Chondrocyte (in vitro differentiated cells): ENCODE measurements at regions not wholly inside any gene's neighbourhood (a gene's known extent, or its start where the extent isn't known, plus 50 kb on each side); places are given as distances from the start of the nearest gene placed in this dataset.
"Not testable (repeated sequence)": the region's sequence is repeated elsewhere in the genome, so short reads cannot be mapped to it uniquely, and the experiment has no call there.

Experiments used
- DNase-seq: peaks from one replicate; pipeline ENCODE4 v3.0.0; 2021; ENCODE audit warnings: mixed read lengths, low spot score
- H3K27ac Mint-ChIP-seq: one replicate; pipeline ENCODE4 v1.8.0; 2021; ENCODE audit warnings: mild to moderate bottlenecking, moderate library complexity, mixed read lengths; ENCODE audit not compliant: unreplicated experiment
- H3K27me3 Mint-ChIP-seq: 2 replicates; pipeline ENCODE4 v1.8.0; 2021; ENCODE audit warnings: low read depth, mixed read lengths
- H3K36me3 Mint-ChIP-seq: 2 replicates; pipeline ENCODE4 v1.8.0; 2021; ENCODE audit warnings: low read depth, mixed read lengths
- H3K4me1 Mint-ChIP-seq: 2 replicates; pipeline ENCODE4 v1.8.0; 2021; ENCODE audit warnings: low read depth, mild to moderate bottlenecking, mixed read lengths
- H3K4me3 Mint-ChIP-seq: one replicate; pipeline ENCODE4 v1.8.0; 2021; ENCODE audit warnings: mild to moderate bottlenecking, moderate library complexity, mixed read lengths; ENCODE audit not compliant: unreplicated experiment
- H3K9me3 Mint-ChIP-seq: 2 replicates; pipeline ENCODE4 v1.8.0; 2021; ENCODE audit warnings: low read depth, mixed read lengths
- CTCF ChIP-seq: fragments of 200-600 bp; sonication (generic); IDR thresholded peaks from 2 replicates; pipeline ENCODE4 v1.5.0; 2021; ENCODE audit warnings: antibody characterized with exemption, mild to moderate bottlenecking, moderate library complexity

GRCh38 chr9:85108229-85108628, 438.7 kb downstream of the NTRK2 start:
- TF ChIP-seq CTCF = no peak
- H3K27me3 Mint-ChIP-seq = peaks cover 26% of the 10 kb centered on the region
- no peak overlapping the region for H3K4me3 Mint-ChIP-seq
- no peak overlapping the region for H3K27ac Mint-ChIP-seq
- no peaks in the 10 kb centered on the region for H3K36me3 Mint-ChIP-seq
- H3K9me3 Mint-ChIP-seq = peaks cover 2% of the 10 kb centered on the region
- H3K4me1 Mint-ChIP-seq = peaks cover 4% of the 10 kb centered on the region
- DNase-seq = no peak

GRCh38 chr9:85089188-85089969, 419.9 kb downstream of the NTRK2 start:
- no peak overlapping the region for H3K4me3 Mint-ChIP-seq
- TF ChIP-seq CTCF = no peak
- H3K36me3 Mint-ChIP-seq = no peaks in the 10 kb centered on the region
- H3K27me3 Mint-ChIP-seq = no peaks in the 10 kb centered on the region
- H3K9me3 Mint-ChIP-seq = no peaks in the 10 kb centered on the region
- no peak overlapping the region for H3K27ac Mint-ChIP-seq
- no peak for DNase-seq
- H3K4me1 Mint-ChIP-seq = no peaks in the 10 kb centered on the region

- peaks cover 11% of the 10 kb centered on the region for H3K27me3 Mint-ChIP-seq
- peaks cover 4% of the 10 kb centered on the region for H3K4me1 Mint-ChIP-seq
- H3K9me3 Mint-ChIP-seq = no peaks in the 10 kb centered on the region
- H3K36me3 Mint-ChIP-seq = no peaks in the 10 kb centered on the region
- H3K27ac Mint-ChIP-seq = no peak overlapping the region
- DNase-seq = no peak
- TF ChIP-seq CTCF = no peak
- H3K4me3 Mint-ChIP-seq = no peak overlapping the region
Observed at GRCh38 chr9:85081963-85082362, 412.4 kb downstream of the NTRK2 start.

- no peak for TF ChIP-seq CTCF
- Mint-ChIP-seq H3K4me3 (no peak overlapping the region), H3K4me1 (peaks cover 4% of the 10 kb centered on the region), H3K9me3 (peaks cover 5% of the 10 kb centered on the region), H3K27me3 (peaks cover 12% of the 10 kb centered on the region), H3K27ac (no peak overlapping the region), H3K36me3 (peaks cover 2% of the 10 kb centered on the region)
- no peak for DNase-seq
Observed at GRCh38 chr9:85079349-85079748, 409.8 kb downstream of the NTRK2 start.

- TF ChIP-seq CTCF = no peak
- Mint-ChIP-seq H3K27me3 (peaks cover 12% of the 10 kb centered on the region), H3K27ac (no peak overlapping the region), H3K4me3 (no peak overlapping the region), H3K4me1 (peaks cover 4% of the 10 kb centered on the region), H3K36me3 (peaks cover 2% of the 10 kb centered on the region), H3K9me3 (peaks cover 5% of the 10 kb centered on the region)
- DNase-seq = no peak
Observed at GRCh38 chr9:85077944-85078343, 408.4 kb downstream of the NTRK2 start.

GRCh38 chr9:85077146-85077545, 407.6 kb downstream of the NTRK2 start:
- not testable (repeated sequence) for DNase-seq, H3K27ac Mint-ChIP-seq, H3K4me1 Mint-ChIP-seq

More at GRCh38 chr9:85077146-85077545, 407.6 kb downstream of the NTRK2 start:
- not testable (repeated sequence) for H3K36me3 Mint-ChIP-seq, H3K4me3 Mint-ChIP-seq, H3K9me3 Mint-ChIP-seq
- peaks cover 12% of the 10 kb centered on the region for H3K27me3 Mint-ChIP-seq
